Activated T-cell treated with anti-CD3 and anti-CD28 coated beads for 1 hour (primary cell): ENCODE measurements at regions not wholly inside any gene's neighbourhood (a gene's known extent, or its start where the extent isn't known, plus 50 kb on each side); places are given as distances from the start of the nearest gene placed in this dataset.
"Not testable (repeated sequence)": the region's sequence is repeated elsewhere in the genome, so short reads cannot be mapped to it uniquely, and the experiment has no call there.

ENCODE experiments used
- DNase-seq: peaks from one replicate; pipeline ENCODE4 v3.0.0-alpha.2; 2020; ENCODE audit warnings: low read depth

GRCh38 chr2:239602290-239603282, 201.8 kb upstream of the HDAC4 start:
- no peak for DNase-seq

- DNase-seq = no peak
These were observed 201.1 kb upstream of the HDAC4 start for GRCh38 chr2:239601880-239602279.

- no peak for DNase-seq
These were observed 200.5 kb upstream of the HDAC4 start for GRCh38 chr2:239601201-239601851.

- DNase-seq = no peak
These were observed 199.8 kb upstream of the HDAC4 start for GRCh38 chr2:239600650-239601049.

GRCh38 chr2:239600001-239600593, 199.3 kb upstream of the HDAC4 start:
- DNase-seq = no peak

- no peak for DNase-seq
These were observed 198.5 kb upstream of the HDAC4 start for GRCh38 chr2:239599299-239599698.

- DNase-seq = no peak
These were observed 197.9 kb upstream of the HDAC4 start for GRCh38 chr2:239598732-239599090.

GRCh38 chr2:239598011-239598731, 197.4 kb upstream of the HDAC4 start:
- DNase-seq = no peak

GRCh38 chr2:239597216-239597615, 196.4 kb upstream of the HDAC4 start:
- DNase-seq = no peak

- DNase-seq = no peak
These were observed 196.0 kb upstream of the HDAC4 start for GRCh38 chr2:239596792-239597191.

GRCh38 chr2:239596253-239596652, 195.4 kb upstream of the HDAC4 start:
- no peak for DNase-seq

GRCh38 chr2:239595726-239596125, 194.9 kb upstream of the HDAC4 start:
- DNase-seq = no peak

GRCh38 chr2:239594772-239595608, 194.2 kb upstream of the HDAC4 start:
- DNase-seq = no peak

GRCh38 chr2:239594019-239594771, 193.4 kb upstream of the HDAC4 start:
- no peak for DNase-seq

- no peak for DNase-seq
These were observed 192.6 kb upstream of the HDAC4 start for GRCh38 chr2:239593455-239593854.

- not testable (repeated sequence) for DNase-seq
These were observed 191.9 kb upstream of the HDAC4 start for GRCh38 chr2:239592629-239593290.

- DNase-seq = no peak
These were observed 190.4 kb upstream of the HDAC4 start for GRCh38 chr2:239590995-239591915.

- DNase-seq = no peak
These were observed 189.5 kb upstream of the HDAC4 start for GRCh38 chr2:239590276-239590675.

- DNase-seq = no peak
These were observed 189.0 kb upstream of the HDAC4 start for GRCh38 chr2:239589833-239590232.
